K562 (cell line): ENCODE measurements at regions not wholly inside any gene's neighbourhood (a gene's known extent, or its start where the extent isn't known, plus 50 kb on each side); places are given as distances from the start of the nearest gene placed in this dataset.

Source experiments
- ATAC-seq: fragments of 200-7000 bp; cut with Tn5 transposase; 3 replicates; pipeline ENCODE4 v1.9.1; 2020; ENCODE audit warnings: moderate library complexity
- BruUV-seq: library from RNA; stranded (reverse); fragments of 400-500 nt; replicated peaks from 2 replicates; lab custom pipeline; 2021; lab: Mats Ljungman, UMichigan
- CTCF ChIA-PET: fragments of 300-600 bp; formaldehyde crosslinking; extraction: SDS; loops from one replicate; lab custom pipeline; 2021; ENCODE audit warnings: low intra/inter-chr PET ratio; lab: Yijun Ruan, JAX
- POLR2A ChIA-PET: fragments of 300-600, 350-650 bp; sonication (Branson Sonifier 250); formaldehyde crosslinking; extraction: SDS; loops from one replicate; lab custom pipeline; 2021; ENCODE audit warnings: antibody characterized with exemption, inconsistent platforms; lab: Yijun Ruan, JAX
- DNase-seq, 4 experiments: peaks; one replicate each; pipeline versions ENCODE4 v3.0.0 to v3.0.0-alpha.2; 2011 to 2018; ENCODE audit warnings: low spot score in 3 of 4, mixed read lengths in 3 of 4; ENCODE audit errors: extremely low read depth in 1 of 4
- FAIRE-seq: peaks from 2 replicates; lab custom pipeline; 2011; peaks lifted over from hg19 to GRCh38; lab: Jason Lieb, UNC
- H2AFZ ChIP-seq: 2 replicates; pipeline ENCODE4 v1.6.0; 2011; ENCODE audit warnings: low read depth, low read length, control low read depth, inconsistent platforms
- H3K27ac ChIP-seq: fragments of 200-600 bp; 3 replicates; pipeline ENCODE4 v1.8.0; 2011; ENCODE audit warnings: low read depth, mild to moderate bottlenecking, control low read depth, inconsistent platforms, low read length, moderate library complexity, mixed read lengths; ENCODE audit errors: extremely low read depth
- H3K27me3 ChIP-seq, 2 experiments: fragments of 300-600 bp in 1 of 2; 2 replicates in 1 of 2; 3 replicates in 1 of 2; pipeline versions ENCODE4 v1.6.0 to v1.8.0; 2011; ENCODE audit warnings: inconsistent platforms in 2 of 2, low read length in 2 of 2, mild to moderate bottlenecking in 1 of 2, mixed read lengths in 1 of 2, moderate library complexity in 1 of 2; ENCODE audit not compliant: control insufficient read depth in 2 of 2, insufficient read depth in 2 of 2
- H3K36me3 ChIP-seq: fragments of 300-600 bp; 3 replicates; pipeline ENCODE4 v1.8.0; 2011; ENCODE audit warnings: mild to moderate bottlenecking, low read length, inconsistent platforms; ENCODE audit not compliant: control insufficient read depth, insufficient read depth
- H3K4me1 ChIP-seq, 2 experiments: fragments of 200-600 bp in 1 of 2; replicated peaks in 1 of 2; 2 replicates in 1 of 2; 3 replicates in 1 of 2; pipeline versions ENCODE4 v1.5.1 to v1.8.0; 2011; ENCODE audit warnings: inconsistent platforms in 2 of 2, low read length in 2 of 2, mild to moderate bottlenecking in 1 of 2, mixed read lengths in 1 of 2, moderate library complexity in 1 of 2; ENCODE audit not compliant: control insufficient read depth in 2 of 2, insufficient read depth in 2 of 2
- H3K4me2 ChIP-seq: 2 replicates; pipeline ENCODE4 v1.6.1; 2011; ENCODE audit warnings: low read length, control low read depth, inconsistent platforms, mixed read lengths; ENCODE audit not compliant: insufficient read depth
- H3K4me3 ChIP-seq: fragments of 200-600 bp; sonication (generic), shearing (Covaris generic); 2 replicates; pipeline ENCODE4 v1.5.1; 2016; ENCODE audit warnings: control low read depth, inconsistent platforms
- H3K79me2 ChIP-seq: fragments of 200-600 bp; 3 replicates; pipeline ENCODE4 v1.8.0; 2011; ENCODE audit warnings: low read length, inconsistent platforms; ENCODE audit not compliant: control insufficient read depth, insufficient read depth
- H3K9ac ChIP-seq, 2 experiments: 2 replicates each; pipeline versions ENCODE4 v1.6.0 to v1.6.1; 2011; ENCODE audit warnings: low read depth in 2 of 2, low read length in 2 of 2, control low read depth in 1 of 2, inconsistent platforms in 1 of 2, mild to moderate bottlenecking in 1 of 2, mixed read lengths in 1 of 2; ENCODE audit not compliant: insufficient read depth in 1 of 2
- H3K9me1 ChIP-seq: one replicate; pipeline ENCODE4 v1.6.0; 2011; ENCODE audit warnings: inconsistent platforms, mild to moderate bottlenecking, low read length, moderate library complexity; ENCODE audit not compliant: control insufficient read depth, insufficient read depth
- H3K9me3 ChIP-seq: replicated peaks from 2 replicates; pipeline ENCODE4 v1.5.1; 2011; ENCODE audit warnings: low read depth, low read length, inconsistent platforms; ENCODE audit not compliant: control insufficient read depth, insufficient read depth
- H4K20me1 ChIP-seq: replicated peaks from 2 replicates; pipeline ENCODE4 v1.6.1; 2011; ENCODE audit warnings: low read length, inconsistent platforms, mixed read lengths; ENCODE audit not compliant: control insufficient read depth, insufficient read depth
- CREBBP ChIP-seq: IDR thresholded peaks from one replicate; pipeline ENCODE4 v1.6.1; 2012; ENCODE audit warnings: low read depth, mild to moderate bottlenecking, control low read depth, inconsistent platforms, low read length
- FOS ChIP-seq: IDR thresholded peaks from 3 replicates; pipeline ENCODE4 v1.6.1; 2011; ENCODE audit not compliant: insufficient read length; ENCODE audit errors: extremely low read depth
- FOXO4 ChIP-seq: fragments of 450-650 bp; formaldehyde crosslinking; IDR thresholded peaks from 2 replicates; pipeline ENCODE4 v1.4.0; 2020; ENCODE audit warnings: mild to moderate bottlenecking, moderate library complexity
- JUN ChIP-seq, 2 experiments: sonication (generic) in 1 of 2; formaldehyde crosslinking in 1 of 2; IDR thresholded peaks; 2 replicates each; pipeline versions ENCODE4 v1.6.1 to v1.8.0; 2012 to 2022; ENCODE audit warnings: borderline replicate concordance in 2 of 2, mild to moderate bottlenecking in 2 of 2, improper control_type of control experiment in 1 of 2, low read depth in 1 of 2, low read length in 1 of 2, missing genetic modification reagents in 1 of 2
- RBFOX2 ChIP-seq: fragments of 200-400 bp; formaldehyde crosslinking; IDR thresholded peaks from 2 replicates; pipeline ENCODE4 v1.6.1; 2017; ENCODE audit warnings: low read depth, mild to moderate bottlenecking, low read length, moderate library complexity
- WGBS: fragments of 100-300 bp; shearing (Covaris generic); methylation state at CpG from one replicate; pipeline ENCODE4 v1.1.6; 2016; ENCODE audit warnings: low coverage, mixed read lengths; ENCODE audit not compliant: insufficient coverage; ENCODE audit errors: missing lambda C conversion rate; 5-methylcytosine and 5-hydroxymethylcytosine counted together
- in situ Hi-C: fragments of 300-500 bp; cut with MboI; formaldehyde crosslinking; loops from 4 replicates; pipeline ENCODE4 v1.15.0; 2018; ENCODE audit warnings: inconsistent platforms, mixed read lengths
- intact Hi-C: fragments of 100-400 bp; cut with micrococcal nuclease; formaldehyde crosslinking; loops from 2 replicates; pipeline ENCODE4 v1.14.2; 2022
- TF ChIP-seq, protein P1 (sequence below): sonication (generic); formaldehyde crosslinking; IDR thresholded peaks from 2 replicates; pipeline ENCODE4 v1.8.0; 2022; ENCODE audit warnings: mild to moderate bottlenecking, missing genetic modification reagents

DNA sequence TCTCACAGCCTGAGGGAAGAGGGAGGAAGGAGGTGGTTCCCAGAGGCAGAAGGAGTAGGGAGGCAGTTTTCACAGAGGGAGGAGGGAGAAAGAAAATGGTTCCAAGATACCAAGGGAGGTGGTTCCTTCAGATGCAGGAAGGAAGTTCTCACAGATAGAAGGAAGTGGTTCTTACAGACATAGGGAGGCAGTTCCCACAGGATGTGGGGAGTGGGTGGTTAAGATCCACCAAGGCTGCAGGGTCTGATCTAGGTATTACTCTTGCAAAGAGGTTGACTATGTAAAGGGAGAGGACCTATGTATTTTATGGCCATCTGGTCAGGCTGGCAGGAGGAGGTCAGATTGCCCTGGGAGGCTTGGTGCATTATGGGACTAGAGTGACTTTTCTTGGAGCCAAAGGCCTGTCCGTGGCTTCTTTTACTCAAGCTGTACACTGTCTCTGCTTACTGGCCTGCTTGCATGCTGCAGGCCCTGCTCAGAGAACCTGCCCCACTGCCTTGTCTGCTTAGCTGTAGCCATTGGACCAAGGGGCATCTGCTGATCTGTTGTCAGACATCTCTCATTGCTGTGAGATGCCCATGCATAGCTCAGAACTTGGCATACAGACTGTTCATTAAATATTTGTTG, 283.7 kb downstream of the DHX35 start (continued):
- TF ChIP-seq, protein P1, sequence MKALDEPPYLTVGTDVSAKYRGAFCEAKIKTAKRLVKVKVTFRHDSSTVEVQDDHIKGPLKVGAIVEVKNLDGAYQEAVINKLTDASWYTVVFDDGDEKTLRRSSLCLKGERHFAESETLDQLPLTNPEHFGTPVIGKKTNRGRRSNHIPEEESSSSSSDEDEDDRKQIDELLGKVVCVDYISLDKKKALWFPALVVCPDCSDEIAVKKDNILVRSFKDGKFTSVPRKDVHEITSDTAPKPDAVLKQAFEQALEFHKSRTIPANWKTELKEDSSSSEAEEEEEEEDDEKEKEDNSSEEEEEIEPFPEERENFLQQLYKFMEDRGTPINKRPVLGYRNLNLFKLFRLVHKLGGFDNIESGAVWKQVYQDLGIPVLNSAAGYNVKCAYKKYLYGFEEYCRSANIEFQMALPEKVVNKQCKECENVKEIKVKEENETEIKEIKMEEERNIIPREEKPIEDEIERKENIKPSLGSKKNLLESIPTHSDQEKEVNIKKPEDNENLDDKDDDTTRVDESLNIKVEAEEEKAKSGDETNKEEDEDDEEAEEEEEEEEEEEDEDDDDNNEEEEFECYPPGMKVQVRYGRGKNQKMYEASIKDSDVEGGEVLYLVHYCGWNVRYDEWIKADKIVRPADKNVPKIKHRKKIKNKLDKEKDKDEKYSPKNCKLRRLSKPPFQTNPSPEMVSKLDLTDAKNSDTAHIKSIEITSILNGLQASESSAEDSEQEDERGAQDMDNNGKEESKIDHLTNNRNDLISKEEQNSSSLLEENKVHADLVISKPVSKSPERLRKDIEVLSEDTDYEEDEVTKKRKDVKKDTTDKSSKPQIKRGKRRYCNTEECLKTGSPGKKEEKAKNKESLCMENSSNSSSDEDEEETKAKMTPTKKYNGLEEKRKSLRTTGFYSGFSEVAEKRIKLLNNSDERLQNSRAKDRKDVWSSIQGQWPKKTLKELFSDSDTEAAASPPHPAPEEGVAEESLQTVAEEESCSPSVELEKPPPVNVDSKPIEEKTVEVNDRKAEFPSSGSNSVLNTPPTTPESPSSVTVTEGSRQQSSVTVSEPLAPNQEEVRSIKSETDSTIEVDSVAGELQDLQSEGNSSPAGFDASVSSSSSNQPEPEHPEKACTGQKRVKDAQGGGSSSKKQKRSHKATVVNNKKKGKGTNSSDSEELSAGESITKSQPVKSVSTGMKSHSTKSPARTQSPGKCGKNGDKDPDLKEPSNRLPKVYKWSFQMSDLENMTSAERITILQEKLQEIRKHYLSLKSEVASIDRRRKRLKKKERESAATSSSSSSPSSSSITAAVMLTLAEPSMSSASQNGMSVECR (CRISPR knock-in tag), result no peak

- Histone ChIP-seq H3K9ac (no peak overlapping the region), H3K9me1 (no peaks in the 10 kb centered on the region), H3K27ac (no peak overlapping the region), H3K9me3 (no peaks in the 10 kb centered on the region), H3K27me3 (no peaks in the 10 kb centered on the region), H2AFZ (no peak overlapping the region), H4K20me1 (no peaks in the 10 kb centered on the region), H3K79me2 (no peaks in the 10 kb centered on the region), H3K4me3 (no peak overlapping the region), H3K4me2 (no peak overlapping the region), H3K4me1 (no peaks in the 10 kb centered on the region), H3K36me3 (no peaks in the 10 kb centered on the region)
- POLR2A ChIA-PET, result no interaction called here
- intact Hi-C loops (no loop called here), in situ Hi-C loops (no loop called here)
- DNase-seq (no peak), ATAC-seq (no peak), FAIRE-seq (no peak)
- whole genome bisulfite sequencing, result 0% methylated on average over 1 of the region's 1 CpG
- TF ChIP-seq FOXO4 (no peak), CREBBP (no peak), JUN (IDR thresholded peaks at IDR 0.05; ENCODE audit: borderline replicate concordance, low read depth, low read length) (no peak), JUN (CRISPR knock-in tag; IDR thresholded peaks at IDR 0.05; ENCODE audit: borderline replicate concordance) (no peak), FOS (no peak), RBFOX2 (no peak)
- CTCF ChIA-PET, result no interaction called here
- BruUV-seq, result no TSS peak
Measured at GRCh38 chr20:39243962-39244361, 281.8 kb downstream of the DHX35 start.
